ENCODE measurements at regions not wholly inside any gene's neighbourhood (a gene's known extent, or its start where the extent isn't known, plus 50 kb on each side); places are given as distances from the start of the nearest gene placed in this dataset.

GRCh38 chr16:82313754-82314153 is 143.7 kb upstream of the MPHOSPH6 start:
- TF ChIP-seq CTCF (conservative IDR thresholded peaks at IDR 0.05 in 1 of 2, IDR thresholded peaks at IDR 0.05 in 1 of 2; ENCODE audit: low read depth in 1 of 2, low read length in 2 of 2) (no peak), EZH2 (IDR thresholded peaks at IDR 0.05; ENCODE audit: low read length, missing control alignments) (no peak)

All from fibroblast of lung (primary cell).